Skeletal muscle satellite cell (primary cell): ENCODE measurements at regions not wholly inside any gene's neighbourhood (a gene's known extent, or its start where the extent isn't known, plus 50 kb on each side); places are given as distances from the start of the nearest gene placed in this dataset.

Experiments
- H3K27me3 ChIP-seq: 2 replicates; pipeline ENCODE4 v1.7.0; 2013; ENCODE audit warnings: low read length; ENCODE audit not compliant: control insufficient read depth, insufficient read depth
- H3K36me3 ChIP-seq: 2 replicates; pipeline ENCODE4 v1.7.0; 2013; ENCODE audit warnings: mild to moderate bottlenecking, control low read depth, low read length; ENCODE audit not compliant: insufficient read depth
- H3K4me1 ChIP-seq: 2 replicates; pipeline ENCODE4 v1.7.0; 2013; ENCODE audit warnings: low read length; ENCODE audit not compliant: control insufficient read depth, insufficient read depth
- H3K4me2 ChIP-seq: 2 replicates; pipeline ENCODE4 v1.7.0; 2013; ENCODE audit warnings: mild to moderate bottlenecking, low read length
- H3K4me3 ChIP-seq: 2 replicates; pipeline ENCODE4 v1.7.0; 2013; ENCODE audit warnings: low read length
- H3K9ac ChIP-seq: 2 replicates; pipeline ENCODE4 v1.7.0; 2013; ENCODE audit warnings: mild to moderate bottlenecking, low read depth, low read length, moderate library complexity
- H3K9me3 ChIP-seq: replicated peaks from 2 replicates; pipeline ENCODE4 v1.7.0; 2013; ENCODE audit warnings: mild to moderate bottlenecking, control low read depth, low read length

DNA sequence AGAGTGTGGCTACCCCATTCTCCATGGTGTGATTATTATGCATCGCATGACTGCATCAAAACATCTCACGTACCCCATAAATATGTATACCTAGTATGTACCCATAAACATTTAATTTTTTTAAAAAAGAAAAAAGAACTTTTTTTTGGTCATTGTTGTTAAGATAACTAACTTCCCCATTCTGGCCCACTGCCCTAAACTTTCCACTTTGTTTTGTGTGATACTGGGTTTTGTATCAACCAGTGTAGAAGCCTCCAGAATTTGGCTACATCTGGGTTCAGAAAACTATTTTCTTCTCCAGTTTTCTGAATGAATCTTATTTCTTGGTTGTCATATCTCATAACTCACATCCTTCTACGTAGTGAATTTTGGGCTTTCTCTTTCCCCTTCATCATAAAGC, 62.3 kb upstream of the NABP1 start:
- no peak overlapping the region for H3K4me2 ChIP-seq

DNA sequence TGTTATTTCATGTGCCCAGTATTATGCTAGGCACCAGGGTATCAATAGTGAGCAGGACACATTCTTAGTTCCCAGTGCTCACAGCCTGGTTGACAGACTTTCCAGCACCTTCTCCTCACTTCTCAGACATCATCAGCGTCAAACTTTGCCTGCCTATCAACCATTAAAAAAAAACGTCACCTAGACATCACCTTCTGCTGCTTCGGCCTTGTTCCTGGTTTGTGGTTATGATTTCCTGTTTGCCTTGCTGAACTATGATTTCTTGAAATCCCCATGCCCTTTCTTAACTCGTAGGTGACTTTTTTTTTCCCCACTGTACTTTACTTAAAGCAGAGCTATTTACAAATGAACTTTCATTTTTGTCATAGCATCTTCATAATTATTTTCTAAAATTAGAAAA, 60.4 kb upstream of the NABP1 start:
- H3K9me3 ChIP-seq = no peaks in the 10 kb centered on the region
- no peaks in the 10 kb centered on the region for H3K36me3 ChIP-seq
- no peak overlapping the region for H3K4me3 ChIP-seq
- H3K27me3 ChIP-seq = no peaks in the 10 kb centered on the region
- H3K4me1 ChIP-seq = peaks cover 6% of the 10 kb centered on the region
- H3K9ac ChIP-seq = no peak overlapping the region
- no peak overlapping the region for H3K4me2 ChIP-seq

More for the DNA sequence above, 62.3 kb upstream of the NABP1 start:
- Histone ChIP-seq H3K4me3 (no peak overlapping the region), H3K36me3 (no peaks in the 10 kb centered on the region), H3K4me1 (peaks cover 17% of the 10 kb centered on the region), H3K9me3 (no peaks in the 10 kb centered on the region), H3K27me3 (no peaks in the 10 kb centered on the region), H3K9ac (no peak overlapping the region)

DNA sequence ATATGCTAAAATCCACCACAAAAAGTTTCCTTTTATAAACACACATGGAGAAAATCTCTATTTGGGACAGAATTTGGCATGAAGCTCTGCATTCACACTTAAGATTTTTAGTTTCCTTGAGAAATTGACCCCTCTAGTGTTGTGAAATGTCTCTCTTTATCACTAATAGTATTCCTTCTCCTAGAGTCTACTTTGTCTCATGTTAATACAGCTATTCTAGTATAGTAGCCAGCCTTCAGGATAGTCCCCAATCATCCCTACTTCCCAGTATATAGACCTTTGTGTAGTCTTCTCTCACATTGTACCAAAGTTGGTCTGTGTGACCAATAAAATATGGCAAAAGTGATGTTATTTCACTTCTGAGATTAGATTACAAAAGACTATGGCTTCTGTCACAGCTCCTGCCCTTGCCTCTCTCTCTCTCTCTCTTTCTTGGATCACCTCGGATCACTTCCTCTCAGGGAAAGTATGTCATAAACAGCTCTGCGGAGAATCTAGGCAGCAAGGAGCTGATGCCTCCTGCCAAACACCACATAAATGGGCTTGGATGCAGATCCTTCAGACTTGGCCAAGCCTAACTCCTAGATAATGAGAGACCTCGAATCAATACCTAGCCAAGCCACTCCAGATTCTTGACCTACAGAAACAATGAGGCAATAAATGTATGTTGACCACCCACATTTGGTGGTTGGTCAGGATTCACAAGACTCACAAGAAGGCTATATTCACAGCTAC, 59.7 kb upstream of the NABP1 start:
- H3K4me2 ChIP-seq = no peak overlapping the region
- H3K9ac ChIP-seq = no peak overlapping the region
- no peaks in the 10 kb centered on the region for H3K36me3 ChIP-seq
- H3K27me3 ChIP-seq = no peaks in the 10 kb centered on the region
- H3K9me3 ChIP-seq = no peaks in the 10 kb centered on the region
- no peak overlapping the region for H3K4me3 ChIP-seq
- H3K4me1 ChIP-seq = peaks cover 4% of the 10 kb centered on the region

DNA sequence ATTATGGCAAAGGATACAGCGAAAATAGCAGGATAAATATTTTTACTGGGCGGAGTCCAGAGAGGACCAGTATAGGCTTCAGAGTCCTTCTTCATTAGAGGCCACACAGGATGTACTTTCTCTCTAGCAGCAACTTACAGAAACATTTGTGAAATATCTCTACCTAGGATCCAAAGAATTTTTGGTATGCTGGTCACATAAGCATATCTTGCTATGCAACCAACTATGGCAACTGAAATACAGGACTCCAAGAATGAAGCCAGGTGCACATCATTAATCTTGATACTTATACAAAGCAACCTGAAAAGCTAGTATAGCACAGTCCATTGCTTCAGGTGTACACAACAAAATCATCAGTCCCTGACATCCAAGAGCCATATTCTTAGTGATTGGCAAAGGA, 59.1 kb upstream of the NABP1 start:
- Histone ChIP-seq H3K4me1 (peaks cover 4% of the 10 kb centered on the region), H3K27me3 (no peaks in the 10 kb centered on the region), H3K9me3 (no peaks in the 10 kb centered on the region)

DNA sequence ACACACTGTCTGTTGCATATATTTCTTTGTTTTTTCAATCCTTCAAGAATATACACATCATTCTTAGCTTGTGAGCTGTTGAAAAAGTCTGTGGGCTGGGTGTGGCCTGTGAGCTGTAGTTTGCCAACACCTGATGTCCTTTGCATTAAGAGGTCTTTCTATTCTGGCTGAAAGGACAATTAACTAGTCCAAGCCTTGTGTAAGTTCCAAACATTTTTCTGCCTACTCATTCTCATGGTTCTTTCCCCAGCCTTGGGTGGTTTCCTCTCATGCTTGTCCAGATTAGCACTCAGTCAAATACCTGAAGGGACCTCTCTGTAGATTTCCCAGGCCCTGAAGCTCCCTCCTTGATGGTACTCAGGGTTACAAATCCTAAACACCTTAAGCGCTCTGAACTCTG, 57.8 kb upstream of the NABP1 start:
- no peaks in the 10 kb centered on the region for H3K9me3 ChIP-seq
- H3K4me2 ChIP-seq = no peak overlapping the region
- no peak overlapping the region for H3K9ac ChIP-seq
- no peaks in the 10 kb centered on the region for H3K27me3 ChIP-seq
- no peak overlapping the region for H3K4me3 ChIP-seq
- H3K36me3 ChIP-seq = no peaks in the 10 kb centered on the region
- H3K4me1 ChIP-seq = peaks cover 7% of the 10 kb centered on the region

More for the DNA sequence above, 59.1 kb upstream of the NABP1 start:
- Histone ChIP-seq H3K36me3 (no peaks in the 10 kb centered on the region), H3K9ac (no peak overlapping the region), H3K4me2 (no peak overlapping the region), H3K4me3 (no peak overlapping the region)

DNA sequence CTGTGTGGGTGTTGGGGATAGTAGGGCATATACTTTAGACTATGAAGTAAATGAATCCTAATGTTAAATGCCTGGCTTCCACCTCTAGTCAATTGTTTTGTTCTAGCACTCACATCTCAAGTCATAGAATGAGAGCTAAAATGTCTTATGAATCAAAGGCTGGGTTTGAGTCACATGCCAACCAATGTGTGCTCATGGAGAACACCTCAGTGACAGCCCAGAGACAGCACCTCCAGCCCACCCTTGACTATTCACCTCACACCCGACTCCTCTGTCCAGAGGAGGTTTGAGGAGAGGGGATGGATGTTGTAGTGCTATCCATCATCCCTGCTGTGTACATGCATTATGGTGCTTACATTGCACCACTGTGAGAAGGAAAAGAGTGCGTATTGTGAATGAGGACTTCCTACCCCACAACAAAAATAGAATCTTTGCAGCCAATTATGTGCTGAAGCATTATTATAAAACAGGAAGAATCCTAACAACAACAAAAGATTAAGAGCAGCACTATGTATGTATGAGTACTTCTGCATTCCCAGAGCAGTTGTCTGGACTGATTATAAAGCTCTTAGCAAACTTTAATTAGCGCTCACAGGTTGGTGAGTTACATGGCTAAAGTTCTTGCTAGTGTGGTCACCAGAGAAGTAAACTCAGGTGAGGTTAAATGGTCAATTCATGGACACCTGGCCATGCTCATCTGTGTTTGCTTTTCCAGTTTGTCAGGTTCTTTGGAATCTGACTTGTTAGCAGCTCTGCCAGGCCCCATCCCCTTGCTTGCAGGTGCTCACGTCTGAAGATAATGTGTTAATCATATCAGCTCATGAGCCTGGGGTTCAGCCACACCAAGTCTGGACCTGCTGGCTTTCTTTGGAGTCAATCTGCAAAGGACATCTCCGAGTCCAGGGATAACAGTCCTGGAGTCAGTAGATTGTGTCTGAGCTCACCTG, 55.3 kb upstream of the NABP1 start:
- no peaks in the 10 kb centered on the region for H3K36me3 ChIP-seq
- H3K27me3 ChIP-seq = no peaks in the 10 kb centered on the region
- peaks cover 19% of the 10 kb centered on the region for H3K4me1 ChIP-seq
- no peak overlapping the region for H3K4me3 ChIP-seq
- no peak overlapping the region for H3K4me2 ChIP-seq
- no peaks in the 10 kb centered on the region for H3K9me3 ChIP-seq
- H3K9ac ChIP-seq = no peak overlapping the region

DNA sequence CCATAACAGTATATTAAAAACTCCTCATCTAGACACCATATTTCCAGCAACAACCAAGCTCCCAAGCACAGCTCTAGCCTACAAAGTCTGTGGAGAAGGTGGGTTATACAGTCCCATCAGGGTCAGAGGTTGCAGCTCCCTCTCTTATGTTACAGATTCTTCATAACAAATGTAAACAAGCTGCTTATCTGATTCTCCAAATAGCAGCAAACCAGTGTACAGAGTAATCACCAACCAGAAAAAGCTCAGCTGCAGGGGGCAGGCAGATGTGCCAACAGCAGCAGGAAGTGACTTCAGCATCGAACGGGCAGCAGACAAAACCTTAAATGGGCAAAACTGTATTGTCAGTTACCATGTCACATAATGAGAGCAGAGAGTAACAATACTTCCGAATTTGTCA, 52.9 kb upstream of the NABP1 start:
- Histone ChIP-seq H3K9me3 (no peaks in the 10 kb centered on the region), H3K27me3 (no peaks in the 10 kb centered on the region), H3K36me3 (no peaks in the 10 kb centered on the region), H3K4me1 (peaks cover 19% of the 10 kb centered on the region), H3K4me2 (no peak overlapping the region), H3K9ac (no peak overlapping the region), H3K4me3 (no peak overlapping the region)

DNA sequence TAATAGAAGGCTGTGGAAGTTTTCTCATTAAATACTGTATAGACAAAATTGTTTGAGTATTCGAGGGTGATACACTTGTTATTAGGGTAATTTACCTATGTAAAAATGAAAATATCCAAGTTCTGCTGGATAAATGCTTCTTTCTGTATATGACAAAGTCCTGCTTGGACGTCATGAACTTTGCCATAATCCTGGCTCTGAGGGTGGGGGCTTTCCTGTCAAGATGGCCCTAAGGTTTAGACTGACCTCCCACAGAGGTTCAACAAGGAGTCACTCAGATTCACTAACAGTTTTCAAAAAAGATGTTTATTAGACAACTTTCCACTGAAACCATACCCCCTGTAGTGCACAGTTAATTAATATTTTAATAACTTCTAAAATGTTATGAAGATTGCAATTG, 52.5 kb upstream of the NABP1 start:
- Histone ChIP-seq H3K4me3 (no peak overlapping the region), H3K9me3 (no peaks in the 10 kb centered on the region), H3K9ac (no peak overlapping the region), H3K27me3 (no peaks in the 10 kb centered on the region), H3K4me2 (no peak overlapping the region), H3K36me3 (no peaks in the 10 kb centered on the region), H3K4me1 (peaks cover 16% of the 10 kb centered on the region)

DNA sequence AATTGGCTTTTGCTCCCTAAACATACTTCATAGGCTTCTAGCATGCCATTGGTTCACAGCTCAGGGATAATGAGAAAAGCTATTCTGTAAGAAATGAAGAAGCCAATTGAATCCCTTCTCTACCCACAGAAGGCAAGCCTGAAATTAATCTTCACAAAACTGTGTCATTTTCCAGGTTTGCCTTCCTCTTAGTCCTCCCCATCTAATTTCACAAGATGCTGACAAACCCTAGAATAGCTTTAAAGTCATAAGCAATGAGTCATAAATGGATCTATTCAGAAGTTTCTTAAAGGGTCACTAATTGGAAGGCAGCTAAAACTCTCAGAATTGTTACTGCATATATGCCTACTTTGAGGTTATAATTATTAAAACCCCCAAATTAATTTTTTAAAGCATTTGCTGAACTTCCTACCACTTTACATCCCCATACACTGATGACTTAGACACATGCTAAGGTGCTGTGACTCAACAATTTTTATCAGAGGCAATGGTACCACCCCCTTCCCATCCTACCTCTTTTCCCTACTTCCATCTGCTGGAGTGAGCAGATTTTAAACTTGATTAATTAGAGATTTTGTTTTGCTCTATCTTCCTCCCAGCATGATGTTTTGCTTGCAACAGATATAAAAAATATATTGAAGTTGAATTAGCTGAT, 51.3 kb upstream of the NABP1 start:
- Histone ChIP-seq H3K4me1 (peaks cover 16% of the 10 kb centered on the region), H3K36me3 (no peaks in the 10 kb centered on the region), H3K4me2 (no peak overlapping the region), H3K9ac (no peak overlapping the region), H3K27me3 (no peaks in the 10 kb centered on the region), H3K9me3 (no peaks in the 10 kb centered on the region), H3K4me3 (no peak overlapping the region)

DNA sequence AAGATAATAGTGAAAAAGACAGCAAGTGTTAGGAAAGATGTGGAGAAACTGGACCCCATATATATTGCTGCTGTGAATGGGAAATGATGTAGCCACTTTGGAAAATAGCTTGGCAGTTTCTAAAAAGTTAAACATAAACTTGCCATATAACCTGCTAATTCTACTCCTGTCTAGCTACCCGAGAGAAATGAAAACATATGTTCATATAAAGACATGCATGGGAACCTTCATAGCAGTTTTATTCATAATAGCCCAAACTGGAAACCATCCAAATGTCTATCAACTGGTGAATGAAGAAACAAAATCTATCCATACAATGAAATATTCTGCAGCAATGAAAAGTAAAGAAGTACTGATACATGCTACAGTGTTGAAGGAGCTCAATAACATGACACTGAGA, 50.4 kb upstream of the NABP1 start:
- Histone ChIP-seq H3K36me3 (no peaks in the 10 kb centered on the region), H3K27me3 (no peaks in the 10 kb centered on the region), H3K9ac (no peak overlapping the region), H3K4me3 (no peak overlapping the region), H3K4me1 (peaks cover 16% of the 10 kb centered on the region), H3K4me2 (no peak overlapping the region), H3K9me3 (no peaks in the 10 kb centered on the region)
